ENCODE measurements at regions not wholly inside any gene's neighbourhood (a gene's known extent, or its start where the extent isn't known, plus 50 kb on each side); places are given as distances from the start of the nearest gene placed in this dataset.

DNA sequence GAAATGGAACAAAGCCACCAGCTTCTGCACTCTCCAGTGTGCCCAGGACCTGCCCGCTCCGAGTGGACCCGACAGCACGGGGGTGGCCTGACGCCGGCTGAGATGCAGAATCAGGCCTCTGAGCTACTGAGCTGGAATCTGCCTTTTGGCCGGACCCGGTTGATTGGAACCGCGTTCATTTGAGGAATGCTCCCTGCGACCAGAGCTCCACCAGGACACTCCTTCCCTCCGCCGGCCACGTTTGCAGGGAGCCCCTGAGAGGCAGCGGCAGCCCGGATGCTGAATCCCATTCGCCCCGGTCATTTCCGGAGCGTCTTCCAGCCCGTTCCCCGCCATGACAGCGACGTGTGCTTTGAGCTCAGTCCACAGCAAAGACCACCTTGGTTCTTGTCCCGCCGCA lies 392.7 kb downstream of the THBS2 start:
- TF ChIP-seq GATA3 (IDR thresholded peaks at IDR 0.05; ENCODE audit: low read depth, low read length) (no peak), GATA2 (IDR thresholded peaks at IDR 0.05; ENCODE audit: low read depth, low read length) (no peak)

Data from SH-SY5Y (cell line).